ENCODE measurements at regions not wholly inside any gene's neighbourhood (a gene's known extent, or its start where the extent isn't known, plus 50 kb on each side); places are given as distances from the start of the nearest gene placed in this dataset.
A peak's percentile ranks its signal among the peaks of the same experiment; 100 is the strongest.

DNA sequence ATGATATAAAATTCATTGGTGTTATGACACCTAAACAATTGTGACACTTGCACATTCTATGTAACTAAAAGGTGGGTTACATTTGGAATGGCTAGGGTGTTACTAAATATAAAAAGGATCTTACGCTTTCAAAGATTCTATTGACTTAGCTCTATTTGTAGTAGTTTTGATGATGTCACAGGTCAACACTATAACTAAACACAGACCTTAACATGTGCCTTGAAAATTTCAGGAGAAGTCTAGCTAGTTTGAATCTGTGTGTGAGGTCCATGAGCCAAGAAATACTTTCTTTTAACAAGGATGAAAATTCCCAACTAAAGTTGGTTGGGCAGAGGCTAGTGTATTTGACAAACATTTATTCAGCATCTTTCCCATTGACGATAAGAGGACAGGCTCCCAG is 298.0 kb downstream of the GPAT3 start:
- no peak overlapping the region for H3K27ac ChIP-seq
- no peaks in the 10 kb centered on the region for H3K9me3 ChIP-seq (ENCODE audit: low read depth)
- no peaks in the 10 kb centered on the region for H3K4me1 ChIP-seq (ENCODE audit: low read depth)
- no peak overlapping the region for H3K4me3 ChIP-seq
- no peaks in the 10 kb centered on the region for H3K27me3 ChIP-seq
- H3K36me3 ChIP-seq, result no peaks in the 10 kb centered on the region
- DNase-seq (ENCODE audit: low read depth in 1 of 2, low spot score in 1 of 2), result no peak
- TF ChIP-seq, protein P1, sequence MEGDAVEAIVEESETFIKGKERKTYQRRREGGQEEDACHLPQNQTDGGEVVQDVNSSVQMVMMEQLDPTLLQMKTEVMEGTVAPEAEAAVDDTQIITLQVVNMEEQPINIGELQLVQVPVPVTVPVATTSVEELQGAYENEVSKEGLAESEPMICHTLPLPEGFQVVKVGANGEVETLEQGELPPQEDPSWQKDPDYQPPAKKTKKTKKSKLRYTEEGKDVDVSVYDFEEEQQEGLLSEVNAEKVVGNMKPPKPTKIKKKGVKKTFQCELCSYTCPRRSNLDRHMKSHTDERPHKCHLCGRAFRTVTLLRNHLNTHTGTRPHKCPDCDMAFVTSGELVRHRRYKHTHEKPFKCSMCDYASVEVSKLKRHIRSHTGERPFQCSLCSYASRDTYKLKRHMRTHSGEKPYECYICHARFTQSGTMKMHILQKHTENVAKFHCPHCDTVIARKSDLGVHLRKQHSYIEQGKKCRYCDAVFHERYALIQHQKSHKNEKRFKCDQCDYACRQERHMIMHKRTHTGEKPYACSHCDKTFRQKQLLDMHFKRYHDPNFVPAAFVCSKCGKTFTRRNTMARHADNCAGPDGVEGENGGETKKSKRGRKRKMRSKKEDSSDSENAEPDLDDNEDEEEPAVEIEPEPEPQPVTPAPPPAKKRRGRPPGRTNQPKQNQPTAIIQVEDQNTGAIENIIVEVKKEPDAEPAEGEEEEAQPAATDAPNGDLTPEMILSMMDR (IDR thresholded peaks at IDR 0.05; ENCODE audit: low read depth, low read length), result no peak

GRCh38 chr4:83832110-83832825 is 296.4 kb downstream of the GPAT3 start:
- H3K4me1 ChIP-seq (ENCODE audit: low read depth), result no peaks in the 10 kb centered on the region
- TF ChIP-seq, protein P1 (IDR thresholded peaks at IDR 0.05; ENCODE audit: low read depth, low read length), result no peak
- DNase-seq (ENCODE audit: low read depth in 1 of 2, low spot score in 1 of 2), result no peak
- H3K27me3 ChIP-seq, result no peaks in the 10 kb centered on the region
- H3K9me3 ChIP-seq (ENCODE audit: low read depth), result no peaks in the 10 kb centered on the region
- H3K27ac ChIP-seq, result no peak overlapping the region
- no peaks in the 10 kb centered on the region for H3K36me3 ChIP-seq
- no peak overlapping the region for H3K4me3 ChIP-seq

DNA sequence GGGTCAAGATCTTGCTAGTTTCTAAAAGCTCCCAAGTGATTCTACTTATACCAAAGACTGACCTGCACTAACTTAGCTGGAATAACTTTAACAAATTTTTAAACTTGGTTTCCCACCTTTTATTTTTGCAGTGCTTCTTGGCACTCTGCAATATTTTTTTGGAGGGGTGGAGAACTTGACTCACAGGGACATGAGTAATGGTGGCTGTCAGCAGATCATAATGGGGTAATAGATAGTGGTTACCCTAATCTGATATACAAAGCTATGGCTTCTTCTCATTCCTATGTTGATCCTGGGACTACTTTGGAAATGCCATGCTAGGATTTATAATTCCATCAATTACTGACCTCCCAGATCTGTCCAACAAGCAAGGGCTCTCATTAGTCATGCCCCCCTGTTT is 295.7 kb downstream of the GPAT3 start:
- Histone ChIP-seq H3K27me3 (no peaks in the 10 kb centered on the region), H3K4me1 (ENCODE audit: low read depth) (no peaks in the 10 kb centered on the region), H3K4me3 (no peak overlapping the region), H3K9me3 (ENCODE audit: low read depth) (no peaks in the 10 kb centered on the region), H3K36me3 (no peaks in the 10 kb centered on the region), H3K27ac (no peak overlapping the region)
- TF ChIP-seq, protein P1 (IDR thresholded peaks at IDR 0.05; ENCODE audit: low read depth, low read length), result no peak
- no peak for DNase-seq (ENCODE audit: low read depth in 1 of 2, low spot score in 1 of 2)

DNA sequence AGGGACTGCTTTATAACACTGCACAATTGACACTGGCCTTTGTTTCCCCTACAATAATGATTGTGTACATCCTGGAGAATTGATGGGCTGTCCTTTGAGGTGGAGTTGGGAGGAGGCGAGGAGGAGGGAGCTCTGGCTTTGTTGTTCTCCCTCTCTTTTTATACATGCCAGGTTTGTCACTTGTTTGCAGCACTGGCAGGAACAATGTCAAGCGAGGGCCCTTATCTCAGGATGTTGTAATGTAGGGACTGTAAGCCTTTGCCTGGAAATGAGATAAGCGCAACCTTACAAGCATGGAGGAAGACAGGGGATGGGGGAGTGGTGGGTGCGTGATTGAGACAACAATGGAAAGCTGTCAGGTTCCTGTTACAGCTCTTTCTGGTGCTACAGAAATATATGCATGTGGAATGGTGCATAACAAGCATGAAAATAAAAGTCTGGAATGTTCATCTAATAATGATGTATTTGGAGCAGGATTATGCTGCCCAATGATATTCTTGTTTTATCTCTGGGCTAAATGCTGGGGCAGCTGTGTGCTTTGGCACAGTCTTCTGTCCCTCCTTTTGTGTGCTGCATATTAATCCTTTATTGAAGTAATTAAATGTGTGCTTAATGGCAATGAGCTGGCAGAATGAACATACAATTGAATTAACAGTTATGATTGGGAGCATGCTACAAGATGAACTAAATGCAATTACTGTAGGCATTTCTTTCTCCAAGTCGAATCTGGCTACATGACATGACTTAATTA is 294.4 kb downstream of the GPAT3 start:
- DNase-seq (ENCODE audit: low read depth in 1 of 2, low spot score in 1 of 2), result peak; percentile 4 to 39
- Histone ChIP-seq H3K27ac (no peak overlapping the region), H3K36me3 (no peaks in the 10 kb centered on the region), H3K27me3 (no peaks in the 10 kb centered on the region), H3K4me3 (no peak overlapping the region), H3K4me1 (ENCODE audit: low read depth) (no peaks in the 10 kb centered on the region), H3K9me3 (ENCODE audit: low read depth) (no peaks in the 10 kb centered on the region)
- TF ChIP-seq, protein P1 (IDR thresholded peaks at IDR 0.05; ENCODE audit: low read depth, low read length), result no peak

DNA sequence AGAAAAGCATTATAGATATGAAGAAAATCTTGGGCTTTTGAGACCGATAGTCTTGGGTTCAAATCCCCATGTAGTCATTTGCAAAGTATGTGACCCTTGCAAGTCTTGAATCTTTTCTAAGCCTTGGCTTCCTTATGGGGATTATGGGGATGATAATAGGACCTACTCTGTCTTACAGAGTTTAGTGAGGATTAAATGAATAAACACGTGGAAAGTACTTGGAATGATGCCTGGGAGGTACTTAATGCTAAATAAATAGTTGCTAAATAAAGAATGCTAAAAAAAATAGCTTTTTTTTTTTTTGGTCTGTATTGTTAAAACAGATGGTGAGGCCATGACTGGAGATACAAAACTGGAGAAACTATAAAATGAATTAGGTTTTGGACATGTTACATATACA is 292.7 kb downstream of the GPAT3 start:
- Histone ChIP-seq H3K27ac (no peak overlapping the region), H3K4me3 (no peak overlapping the region), H3K36me3 (no peaks in the 10 kb centered on the region), H3K27me3 (no peaks in the 10 kb centered on the region), H3K9me3 (ENCODE audit: low read depth) (no peaks in the 10 kb centered on the region), H3K4me1 (ENCODE audit: low read depth) (no peaks in the 10 kb centered on the region)
- TF ChIP-seq, protein P1 (IDR thresholded peaks at IDR 0.05; ENCODE audit: low read depth, low read length), result no peak
- no peak for DNase-seq (ENCODE audit: low read depth in 1 of 2, low spot score in 1 of 2)
